NCI-H2081 treated with DMSO at 0.1 percent for 48 hours (cell line): ENCODE measurements at regions not wholly inside any gene's neighbourhood (a gene's known extent, or its start where the extent isn't known, plus 50 kb on each side); places are given as distances from the start of the nearest gene placed in this dataset.

Source experiments
- DNase-seq: peaks from one replicate; lab custom pipeline; 2025; lab: John Stamatoyannopoulos, UW

DNA sequence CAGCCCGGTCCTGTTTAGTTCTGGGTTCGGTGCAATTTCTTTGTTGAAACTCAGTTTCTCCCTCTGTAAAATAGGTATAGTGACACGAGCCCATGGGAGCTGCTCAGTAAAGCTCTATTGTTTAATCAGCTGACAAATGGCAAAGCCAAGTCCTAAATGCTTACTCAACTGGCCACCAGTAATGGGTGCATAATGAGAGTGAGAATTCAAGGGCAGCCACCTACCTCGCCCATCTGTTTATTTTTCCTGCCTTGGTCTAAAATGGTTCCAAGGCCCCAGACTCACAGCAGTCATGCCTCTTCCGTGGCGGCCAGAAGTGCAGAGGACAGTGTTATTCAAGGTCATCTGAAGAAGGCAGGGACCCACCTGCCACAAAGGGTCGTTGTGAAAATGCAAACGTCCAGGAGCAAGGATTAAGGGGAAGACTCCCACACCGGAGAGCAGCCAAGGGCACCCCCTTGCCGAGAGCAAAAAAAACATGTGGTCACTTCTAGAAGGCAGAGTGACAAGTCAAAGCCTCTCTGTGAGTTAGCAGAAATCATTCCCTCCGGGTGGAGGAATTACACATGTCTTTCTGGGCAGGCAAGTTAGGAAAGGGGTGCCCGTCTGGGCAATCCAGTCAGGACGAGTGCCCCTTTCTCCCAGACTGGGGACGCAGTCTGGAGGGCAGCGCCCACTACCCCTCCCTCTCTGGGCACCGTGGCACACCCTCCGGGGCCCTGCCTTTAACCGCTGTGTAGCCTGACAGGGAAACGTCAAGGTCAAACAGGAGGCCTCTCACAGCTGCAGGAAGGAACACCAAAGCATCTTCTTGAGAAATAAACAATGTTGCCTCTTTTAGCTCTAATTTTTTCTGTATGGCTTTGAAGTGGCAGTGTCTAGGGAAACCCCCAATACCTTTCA is 186.2 kb downstream of the FOXO1 start:
- DNase-seq: no peak

DNA sequence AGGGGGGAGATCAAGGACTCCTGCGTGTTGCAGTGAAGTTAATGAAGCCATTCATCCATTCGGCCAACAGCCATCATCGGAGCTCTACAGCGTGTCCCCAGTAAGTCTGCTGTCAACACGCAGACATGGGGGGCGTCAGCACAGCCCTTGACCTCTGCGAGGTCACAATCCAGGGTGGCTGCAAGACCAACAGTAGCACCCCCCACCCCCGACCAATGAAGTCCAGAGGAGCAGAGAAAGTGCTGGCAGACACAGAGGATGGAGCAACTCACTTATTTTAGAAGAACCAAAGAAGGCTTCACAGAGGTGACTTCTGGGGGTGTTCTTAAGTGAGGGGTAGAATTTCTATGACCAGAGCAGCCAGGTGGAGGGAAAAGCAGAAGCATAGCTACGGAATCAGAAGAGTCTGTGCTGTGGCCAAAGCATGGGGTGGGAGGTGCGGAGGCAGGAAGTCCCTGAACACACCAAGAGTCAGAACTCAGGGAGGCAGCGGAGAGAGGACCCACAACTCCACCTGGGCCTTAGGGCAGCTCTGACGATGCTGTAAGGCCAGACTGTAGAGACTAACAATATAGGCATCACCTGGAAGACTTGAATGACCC is 185.4 kb downstream of the FOXO1 start:
- no peak for DNase-seq

DNA sequence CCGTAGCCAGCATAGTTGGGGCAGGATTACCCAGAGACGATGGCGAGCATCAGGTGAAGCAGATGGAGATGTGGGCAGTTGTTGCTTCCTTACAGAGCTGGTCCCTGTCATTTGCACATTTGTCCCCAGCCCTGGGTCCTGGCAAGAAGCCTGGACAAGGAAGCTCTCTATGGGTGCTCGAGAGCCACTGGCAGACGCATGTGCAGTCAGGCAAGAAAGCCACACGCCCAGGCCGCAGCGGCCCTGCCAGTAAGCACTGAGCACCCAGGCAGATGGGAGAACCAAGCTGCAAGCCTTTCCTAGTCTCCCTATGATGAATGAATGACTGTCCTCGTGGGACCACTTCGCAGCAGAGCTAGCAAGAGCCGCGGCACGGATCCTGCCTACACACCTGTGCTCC is 182.8 kb downstream of the FOXO1 start:
- DNase-seq: no peak

DNA sequence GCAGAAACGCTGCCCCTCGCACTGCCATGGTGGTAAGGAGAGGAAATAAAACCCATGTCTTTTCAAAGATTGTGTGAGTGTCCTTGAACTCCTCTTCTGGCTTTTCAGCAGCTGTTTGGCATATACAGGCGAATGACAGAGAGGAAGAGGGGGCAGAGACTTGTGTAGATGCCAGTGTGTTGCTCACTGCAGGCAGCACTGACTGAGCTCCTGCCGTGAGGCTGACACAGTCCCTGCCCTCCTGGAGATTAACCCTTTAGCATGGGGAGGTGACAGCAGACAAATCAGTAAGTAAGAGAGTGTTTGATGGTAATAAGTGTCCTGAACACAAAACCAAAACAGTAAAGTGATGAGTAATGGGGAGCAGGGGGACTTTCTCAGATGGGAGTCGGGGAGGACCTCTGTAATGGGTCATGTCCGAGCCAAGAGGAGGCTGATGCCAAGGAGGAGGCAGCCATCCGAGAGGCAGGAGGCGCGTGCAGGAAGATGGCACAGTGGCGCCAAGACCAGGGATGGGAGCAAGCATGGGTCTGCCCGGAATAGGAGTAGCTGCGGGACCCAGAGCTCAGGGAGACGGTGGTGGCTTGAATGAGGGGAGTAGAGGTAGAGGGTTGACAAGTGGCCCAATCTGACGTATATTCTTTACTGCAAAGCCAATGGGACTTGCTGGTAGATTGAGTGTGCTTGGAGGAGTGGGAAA is 182.2 kb downstream of the FOXO1 start:
- DNase-seq: no peak

DNA sequence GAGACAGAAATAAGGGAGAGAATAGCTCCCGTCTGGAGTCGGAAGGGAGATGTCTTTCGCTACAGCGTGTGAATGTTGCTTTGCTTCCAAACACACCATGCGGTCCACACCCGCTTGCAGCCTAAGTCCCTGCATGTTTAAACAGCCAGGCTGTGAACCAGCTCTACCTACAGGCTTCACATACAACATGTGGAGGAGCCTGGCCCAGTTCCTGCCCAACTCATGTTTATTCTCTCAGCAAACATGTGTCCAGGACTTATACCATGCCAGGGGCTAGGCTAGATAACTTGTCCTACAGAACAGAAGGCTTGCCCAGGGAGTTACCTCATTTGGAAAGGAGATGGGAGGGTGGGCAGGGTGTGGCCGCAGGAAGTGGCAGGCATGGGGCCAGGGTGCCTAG is 181.5 kb downstream of the FOXO1 start:
- DNase-seq: no peak

DNA sequence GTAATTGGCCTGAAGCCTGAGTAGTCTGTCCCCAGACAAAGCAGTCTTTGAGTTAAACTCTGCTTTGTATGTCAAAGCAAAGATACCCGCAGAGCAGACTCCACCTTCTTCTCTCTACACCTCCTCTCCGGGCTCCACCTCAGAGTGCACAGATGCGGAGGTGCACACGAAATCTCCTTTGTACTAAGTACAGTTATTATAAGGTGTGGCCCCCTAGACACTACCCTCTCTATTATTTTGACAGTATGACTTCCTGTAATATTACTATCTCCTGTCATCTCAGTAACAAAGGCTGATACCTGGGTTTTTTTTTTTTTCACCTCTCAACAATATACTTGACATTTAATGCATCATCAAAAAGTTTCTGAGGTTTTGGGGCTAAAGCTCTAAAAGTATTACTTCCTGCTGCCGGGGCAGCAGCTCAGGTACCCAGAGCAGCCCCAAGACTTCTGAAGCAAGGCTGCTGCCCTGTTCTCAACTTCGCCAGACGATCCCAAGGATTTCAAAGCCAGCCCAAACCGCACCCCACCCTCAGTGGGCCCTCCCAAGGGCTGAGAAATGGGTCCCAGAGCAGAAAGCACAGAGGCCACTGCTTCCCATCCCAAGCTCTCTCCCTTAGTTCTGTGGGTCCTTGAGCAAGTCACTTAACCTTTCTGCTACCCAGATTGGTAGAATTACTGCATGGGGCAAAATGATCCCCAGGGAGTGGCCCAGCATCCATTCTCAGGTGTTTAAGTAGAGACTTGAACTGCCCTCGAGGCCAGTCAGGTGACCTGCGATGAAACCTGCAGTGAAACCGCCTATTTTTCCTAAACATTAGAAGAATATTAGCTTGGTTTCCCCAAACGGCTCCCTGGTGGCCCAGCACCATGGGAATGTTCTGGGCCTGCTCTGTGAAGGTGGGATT is 180.6 kb downstream of the FOXO1 start:
- DNase-seq: no peak

DNA sequence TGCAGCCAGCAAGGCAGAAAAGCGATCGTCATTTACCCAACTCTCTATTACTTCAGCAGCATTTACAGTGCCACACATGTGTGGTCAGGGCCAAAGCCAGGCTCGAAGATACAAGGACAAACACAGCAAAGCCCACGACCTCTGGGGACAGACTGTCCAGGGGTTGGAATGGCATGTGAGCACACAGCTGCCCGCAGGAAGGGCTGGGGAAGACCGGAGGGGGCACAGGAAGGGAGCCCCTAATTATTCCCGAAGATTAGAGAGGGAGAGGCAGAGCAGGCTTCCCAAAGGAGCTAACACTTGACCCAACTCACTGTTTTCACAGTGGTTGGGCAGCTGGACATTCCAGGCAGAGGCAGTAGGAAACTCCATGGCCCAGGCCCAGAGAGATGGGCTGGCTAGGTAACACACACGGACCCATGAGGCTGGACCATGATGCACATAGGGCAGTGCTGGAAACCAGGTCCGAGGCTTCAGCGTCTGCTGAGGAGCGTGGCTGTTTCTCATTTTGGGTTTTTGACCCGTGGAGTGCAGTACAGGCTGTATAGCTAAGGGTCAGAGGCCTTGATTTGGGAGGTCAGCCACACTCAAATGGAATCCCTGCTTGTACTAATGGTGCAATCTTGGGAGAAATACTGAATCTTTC is 179.8 kb downstream of the FOXO1 start:
- no peak for DNase-seq

DNA sequence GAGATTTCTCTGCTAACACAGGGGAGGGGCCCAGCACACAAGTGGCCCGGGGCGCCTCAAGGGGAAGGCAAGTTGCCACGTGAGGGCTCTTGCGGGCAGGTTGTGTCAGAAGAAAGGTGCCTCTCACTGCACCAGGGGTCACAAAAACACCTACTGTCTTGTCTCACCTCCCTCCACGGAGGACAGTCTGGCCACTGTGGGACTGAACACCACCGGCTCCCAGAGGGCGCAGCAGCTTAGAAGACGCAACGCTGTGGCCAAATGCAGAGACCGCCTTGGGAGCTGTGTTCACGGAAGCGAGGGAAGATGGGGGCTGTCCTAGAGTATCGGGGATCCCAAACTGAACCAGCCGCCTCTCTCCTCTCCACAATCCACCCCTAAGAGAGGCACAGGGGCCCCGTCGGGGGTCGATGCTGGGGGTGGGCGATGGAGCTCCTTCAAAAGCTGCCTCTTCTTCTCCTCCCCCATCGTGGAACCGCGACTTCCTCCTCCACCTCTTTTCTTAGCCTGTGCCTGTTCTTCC is 177.5 kb downstream of the FOXO1 start:
- DNase-seq: no peak

DNA sequence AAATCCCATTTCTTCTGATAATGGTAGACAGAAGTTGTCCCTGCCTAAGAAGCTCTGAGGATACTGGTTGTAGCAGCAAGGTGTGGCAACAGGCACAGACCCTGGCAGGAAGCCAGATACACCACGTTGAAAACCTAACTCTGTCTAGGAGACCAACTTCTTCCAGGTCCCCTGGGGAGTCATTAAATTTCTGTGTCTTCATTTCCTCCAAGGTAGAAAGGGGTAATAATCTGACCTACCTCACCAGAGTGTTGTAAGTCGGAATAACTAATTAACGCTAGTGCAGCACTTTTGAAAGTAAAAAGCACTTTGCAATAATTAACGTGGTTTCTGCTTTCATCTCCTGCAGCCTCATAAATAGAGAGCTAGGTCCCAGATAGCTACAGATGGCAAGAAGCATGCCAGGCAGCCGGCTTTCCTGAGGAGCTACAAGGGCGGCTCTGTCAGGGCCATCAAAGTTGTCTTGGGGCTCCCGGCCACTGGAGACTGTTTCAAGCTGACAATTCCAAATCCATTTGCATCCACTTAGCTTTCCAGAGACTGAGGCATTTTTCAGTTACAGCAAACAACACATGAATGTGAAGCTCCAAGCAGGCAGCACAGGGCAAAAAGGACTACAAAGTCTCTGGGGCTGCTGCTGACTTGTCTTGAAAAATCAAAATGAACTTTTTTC is 176.2 kb downstream of the FOXO1 start:
- no peak for DNase-seq

DNA sequence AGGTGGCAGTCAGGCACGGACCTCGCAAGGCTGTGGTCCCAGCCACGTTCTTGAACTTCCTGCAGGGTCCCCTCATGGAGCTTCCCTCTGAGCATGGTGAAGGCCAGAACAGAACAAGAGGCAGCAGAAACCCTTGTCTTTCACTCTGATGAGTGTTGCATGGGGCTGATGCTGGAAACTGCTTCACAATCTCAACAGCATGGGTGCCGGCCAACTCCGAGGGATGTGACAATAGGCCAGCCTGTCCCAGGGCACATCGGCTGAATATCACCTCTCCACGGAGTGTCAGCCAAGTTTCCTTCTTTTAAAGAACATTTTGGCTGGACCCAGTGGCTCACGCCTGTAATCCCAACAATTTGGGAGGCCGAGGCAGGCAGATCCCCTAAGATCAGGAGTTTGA is 173.9 kb downstream of the FOXO1 start:
- DNase-seq: no peak

DNA sequence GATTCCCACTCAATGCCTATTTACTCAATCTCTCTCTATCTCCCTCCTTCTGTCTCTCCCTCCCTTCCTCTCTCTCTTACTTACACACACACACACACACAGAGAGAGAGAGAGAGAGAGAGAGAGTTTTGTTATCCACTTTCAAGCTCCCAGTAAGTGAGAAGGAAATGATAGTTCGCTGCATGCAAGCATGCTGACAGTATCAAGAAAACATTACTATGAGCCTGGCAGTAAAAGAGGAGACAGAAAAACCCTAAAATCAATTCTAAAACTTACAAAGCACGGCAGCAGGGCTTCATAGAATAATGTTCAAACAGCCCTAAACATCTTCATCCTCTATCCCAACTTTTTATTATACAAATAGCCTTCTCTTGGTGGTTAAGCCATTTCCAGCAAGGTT is 171.9 kb downstream of the FOXO1 start:
- DNase-seq: no peak

DNA sequence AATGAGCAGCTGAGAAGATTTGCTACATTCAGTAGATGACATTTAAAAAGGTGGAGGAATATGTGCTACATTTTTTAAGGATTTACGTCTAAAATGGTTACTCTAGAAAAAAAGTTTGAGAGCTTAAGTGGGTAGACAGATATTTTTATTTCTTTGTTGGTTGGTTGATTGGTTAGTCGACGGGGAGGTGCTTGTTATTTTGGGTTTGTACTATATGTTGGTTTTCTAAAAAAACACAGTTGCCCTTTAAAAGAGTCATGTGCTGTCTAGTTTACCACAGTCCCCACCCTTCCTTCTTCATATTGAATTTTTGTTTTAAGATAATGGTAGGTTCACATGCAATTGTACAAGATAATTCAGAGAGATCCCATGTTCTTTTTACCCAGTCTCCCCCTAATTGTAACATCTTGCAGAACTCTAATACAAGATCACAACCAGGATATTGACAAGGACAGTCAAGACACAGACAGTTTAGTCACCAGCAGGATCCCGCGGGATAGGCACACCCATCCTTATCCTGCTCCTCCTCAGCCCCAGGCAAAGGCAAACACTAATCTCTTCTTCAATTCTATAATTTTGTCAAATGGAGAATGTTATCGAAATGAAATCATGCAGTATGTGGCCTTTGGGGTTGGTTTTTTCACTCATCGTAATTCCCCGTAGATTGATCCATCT is 171.4 kb downstream of the FOXO1 start:
- DNase-seq: no peak

DNA sequence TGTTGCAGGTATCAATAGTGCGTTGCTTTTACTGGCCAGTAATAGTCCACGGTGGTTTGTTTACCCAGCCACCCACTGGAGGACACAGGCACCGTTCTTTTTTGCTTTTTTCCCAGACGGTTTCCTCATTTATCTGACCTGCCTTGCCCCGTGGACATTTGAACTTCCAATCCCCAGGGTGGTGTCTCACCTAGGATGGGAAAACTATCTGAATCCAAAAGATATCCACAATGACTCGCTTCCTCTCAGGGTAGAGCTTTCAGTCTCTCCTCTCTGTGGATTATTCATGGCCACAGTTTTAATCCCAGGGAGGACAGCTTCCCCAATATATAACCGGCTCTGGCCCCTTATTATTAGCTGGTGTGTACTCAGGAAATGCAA is 170.8 kb downstream of the FOXO1 start:
- no peak for DNase-seq

DNA sequence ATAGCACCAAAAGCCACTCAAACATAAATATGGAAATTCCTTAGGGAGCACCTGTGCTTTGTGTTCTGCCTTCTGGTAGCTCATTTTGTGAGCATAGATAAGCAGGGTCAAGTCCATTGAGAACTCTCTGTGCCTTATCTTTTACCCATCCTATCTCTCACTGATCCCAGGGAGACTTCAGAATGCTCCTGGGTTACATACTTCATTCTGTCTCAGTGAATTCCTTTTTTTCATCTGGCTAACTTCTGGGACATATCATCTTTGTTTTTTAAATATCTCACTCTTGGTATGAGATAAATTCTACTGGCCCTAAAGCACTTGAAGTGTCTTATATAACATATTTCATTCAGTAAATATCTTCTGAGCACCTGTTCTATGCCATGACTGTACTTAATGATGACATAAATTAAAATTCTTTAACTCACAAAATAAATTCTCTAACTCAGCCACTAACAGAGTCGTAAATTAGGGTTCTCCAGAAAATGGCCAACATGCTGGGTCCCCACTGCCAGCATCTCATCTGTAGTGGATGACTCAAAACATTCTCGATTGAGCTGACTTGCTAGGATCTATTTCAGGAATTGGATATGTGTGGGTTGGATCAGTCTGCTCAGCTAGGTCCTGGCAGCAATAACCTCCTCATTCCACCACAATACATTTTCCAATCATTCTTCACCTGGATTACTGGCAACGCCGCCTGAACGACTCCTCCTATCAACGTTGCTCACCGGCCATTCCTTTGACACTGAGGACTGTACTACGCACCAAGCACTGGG is 170.2 kb downstream of the FOXO1 start:
- DNase-seq: no peak

DNA sequence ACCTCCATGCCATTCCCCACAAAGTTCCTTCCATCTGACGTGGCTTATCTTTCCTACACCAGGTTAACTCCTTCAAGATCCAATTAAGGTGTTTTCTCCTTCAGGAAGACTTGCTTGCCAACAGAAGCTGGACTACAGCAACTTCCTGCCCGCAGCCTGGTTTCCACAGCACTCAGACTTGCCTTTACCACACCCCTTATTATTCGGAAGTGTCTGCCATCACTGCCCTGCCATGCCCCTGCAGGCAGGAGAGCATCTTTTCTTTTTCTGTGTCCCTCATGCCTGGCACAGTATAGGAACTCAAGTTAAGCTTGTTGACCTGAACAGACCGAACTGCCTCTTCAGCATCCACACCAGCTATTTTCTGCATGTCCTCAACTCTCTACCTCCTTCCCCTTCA is 168.0 kb downstream of the FOXO1 start:
- DNase-seq: no peak

DNA sequence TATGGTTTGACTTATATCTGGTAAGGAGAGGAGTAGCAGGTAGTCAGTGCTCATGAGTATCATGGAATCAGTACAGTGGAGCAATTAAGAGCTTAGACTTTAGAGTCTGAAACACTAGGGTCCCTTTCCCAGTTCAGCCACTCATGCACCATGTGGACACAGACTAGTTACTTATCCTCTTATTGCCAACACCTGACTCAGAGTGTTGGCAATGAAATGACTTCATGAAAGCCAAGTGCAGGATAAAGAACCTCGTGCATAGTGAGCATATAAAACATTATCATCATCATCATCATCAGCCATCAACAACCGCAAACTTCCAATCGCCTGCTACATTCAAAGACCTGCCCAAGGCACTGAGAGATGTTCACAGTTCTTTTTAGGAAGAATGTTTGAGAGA is 164.2 kb downstream of the FOXO1 start:
- no peak for DNase-seq

DNA sequence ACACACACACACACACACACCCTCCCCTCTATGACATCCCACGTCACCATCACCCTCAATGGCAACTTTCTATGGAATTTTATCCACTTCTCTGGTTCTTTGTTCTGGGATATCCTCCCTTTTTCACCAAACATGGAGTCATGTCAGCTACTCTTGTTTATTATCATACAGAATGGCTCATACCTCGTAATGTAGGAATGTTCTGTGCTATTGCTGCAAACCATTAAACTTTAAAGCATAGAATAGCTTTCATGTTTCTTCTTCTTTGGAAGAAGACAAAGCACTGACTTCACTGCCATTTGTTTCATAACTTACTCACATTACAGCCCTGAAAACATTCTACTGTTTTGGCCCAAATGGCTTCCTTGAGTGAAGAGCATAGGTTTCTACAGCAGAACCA is 163.4 kb downstream of the FOXO1 start:
- DNase-seq: no peak

DNA sequence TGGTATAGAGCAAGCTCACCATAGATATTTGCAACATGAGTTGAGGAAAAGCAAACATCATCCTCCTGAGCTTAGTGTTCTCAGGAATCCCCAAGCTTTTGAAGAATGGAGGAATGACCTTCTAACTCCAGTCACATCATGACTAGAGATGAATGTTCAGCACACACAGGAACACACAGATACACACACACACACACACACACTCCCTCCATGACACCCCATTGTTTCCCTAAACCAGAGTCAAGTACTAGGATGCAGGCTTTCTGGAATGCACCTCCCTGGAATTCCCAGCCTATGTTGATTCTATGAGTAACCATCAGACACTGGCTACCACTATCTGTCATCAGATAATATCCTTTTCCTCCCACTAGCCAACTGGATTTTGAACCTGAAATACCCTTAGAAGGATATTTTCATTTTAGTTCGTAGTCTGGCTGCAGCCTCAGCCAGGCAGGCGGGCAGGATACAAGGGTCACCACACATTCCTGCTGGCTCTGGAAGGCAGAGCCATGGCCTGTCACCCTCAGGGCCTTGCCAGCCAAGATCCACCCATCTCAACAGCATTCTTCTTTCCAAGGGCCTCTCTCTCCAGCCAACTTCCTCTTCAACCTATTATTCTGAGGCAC is 162.4 kb downstream of the FOXO1 start:
- no peak for DNase-seq

DNA sequence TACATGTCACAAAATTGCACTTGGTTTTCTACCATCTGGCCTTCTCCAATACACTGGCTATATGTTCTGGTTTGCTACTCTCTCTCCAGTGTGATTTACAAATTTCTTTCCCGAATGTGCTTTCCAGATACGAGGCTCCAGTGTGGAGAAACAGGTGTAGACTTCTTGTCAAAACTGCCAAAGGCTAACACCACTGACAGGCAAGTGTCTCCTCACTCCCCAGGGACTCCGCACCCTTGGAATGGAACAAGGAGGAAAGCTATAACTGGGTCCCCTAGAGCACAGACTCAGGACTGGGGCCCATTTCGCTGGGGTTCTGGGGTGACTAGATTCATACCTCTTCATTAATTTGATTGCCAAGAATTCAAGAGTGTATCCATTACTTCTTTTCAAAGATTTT is 161.8 kb downstream of the FOXO1 start:
- no peak for DNase-seq
